ENCODE measurements at regions not wholly inside any gene's neighbourhood (a gene's known extent, or its start where the extent isn't known, plus 50 kb on each side); places are given as distances from the start of the nearest gene placed in this dataset.

GRCh38 chr3:105972069-105972468 is 103.3 kb upstream of the CBLB start:
- TF ChIP-seq, protein P1, sequence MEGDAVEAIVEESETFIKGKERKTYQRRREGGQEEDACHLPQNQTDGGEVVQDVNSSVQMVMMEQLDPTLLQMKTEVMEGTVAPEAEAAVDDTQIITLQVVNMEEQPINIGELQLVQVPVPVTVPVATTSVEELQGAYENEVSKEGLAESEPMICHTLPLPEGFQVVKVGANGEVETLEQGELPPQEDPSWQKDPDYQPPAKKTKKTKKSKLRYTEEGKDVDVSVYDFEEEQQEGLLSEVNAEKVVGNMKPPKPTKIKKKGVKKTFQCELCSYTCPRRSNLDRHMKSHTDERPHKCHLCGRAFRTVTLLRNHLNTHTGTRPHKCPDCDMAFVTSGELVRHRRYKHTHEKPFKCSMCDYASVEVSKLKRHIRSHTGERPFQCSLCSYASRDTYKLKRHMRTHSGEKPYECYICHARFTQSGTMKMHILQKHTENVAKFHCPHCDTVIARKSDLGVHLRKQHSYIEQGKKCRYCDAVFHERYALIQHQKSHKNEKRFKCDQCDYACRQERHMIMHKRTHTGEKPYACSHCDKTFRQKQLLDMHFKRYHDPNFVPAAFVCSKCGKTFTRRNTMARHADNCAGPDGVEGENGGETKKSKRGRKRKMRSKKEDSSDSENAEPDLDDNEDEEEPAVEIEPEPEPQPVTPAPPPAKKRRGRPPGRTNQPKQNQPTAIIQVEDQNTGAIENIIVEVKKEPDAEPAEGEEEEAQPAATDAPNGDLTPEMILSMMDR (IDR thresholded peaks at IDR 0.05; ENCODE audit: low read depth, low read length) = no peak
- TF ChIP-seq EZH2phosphoT487 (IDR thresholded peaks at IDR 0.05; ENCODE audit: low read depth) = no peak
